NCI-H446 (cell line): ENCODE measurements at regions not wholly inside any gene's neighbourhood (a gene's known extent, or its start where the extent isn't known, plus 50 kb on each side); places are given as distances from the start of the nearest gene placed in this dataset.
A peak's percentile ranks its signal among the peaks of the same experiment; 100 is the strongest.

Experiments
- DNase-seq, 2 experiments: peaks; one replicate each; lab custom pipeline; 2025; lab: John Stamatoyannopoulos, UW

DNA sequence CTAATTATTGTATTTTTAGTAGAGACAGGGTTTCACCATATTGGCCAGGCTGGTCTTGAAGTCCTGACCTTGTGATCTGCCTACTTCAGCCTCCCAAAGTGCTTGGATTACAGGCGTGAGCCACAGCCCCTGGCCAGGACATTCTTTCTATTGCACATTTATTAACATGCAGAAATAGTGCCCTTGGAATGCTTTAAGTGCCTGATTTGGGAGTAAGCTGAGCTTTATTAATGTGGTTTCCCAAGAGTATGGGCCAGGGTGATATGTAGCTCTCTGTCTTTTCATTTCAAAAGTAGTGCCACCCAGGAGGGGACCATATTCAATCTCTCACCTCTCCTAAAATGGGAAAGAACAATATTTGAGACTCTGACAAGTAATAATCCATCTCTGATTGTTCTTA is 970.7 kb downstream of the KCNMA1 start:
- DNase-seq: no peak

GRCh38 chr10:76665029-76665428 is 972.6 kb downstream of the KCNMA1 start:
- no peak for DNase-seq

- no peak for DNase-seq
Measured at GRCh38 chr10:76657337-76658012, 980.1 kb downstream of the KCNMA1 start.

- DNase-seq: no peak
Measured at GRCh38 chr10:76651154-76651553, 986.5 kb downstream of the KCNMA1 start.

GRCh38 chr10:76649723-76650127 is 987.9 kb downstream of the KCNMA1 start:
- no peak for DNase-seq

GRCh38 chr10:76649254-76649653 is 988.4 kb downstream of the KCNMA1 start:
- no peak for DNase-seq

- no peak for DNase-seq
Measured at GRCh38 chr10:76647301-76647700, 990.3 kb downstream of the KCNMA1 start.

DNA sequence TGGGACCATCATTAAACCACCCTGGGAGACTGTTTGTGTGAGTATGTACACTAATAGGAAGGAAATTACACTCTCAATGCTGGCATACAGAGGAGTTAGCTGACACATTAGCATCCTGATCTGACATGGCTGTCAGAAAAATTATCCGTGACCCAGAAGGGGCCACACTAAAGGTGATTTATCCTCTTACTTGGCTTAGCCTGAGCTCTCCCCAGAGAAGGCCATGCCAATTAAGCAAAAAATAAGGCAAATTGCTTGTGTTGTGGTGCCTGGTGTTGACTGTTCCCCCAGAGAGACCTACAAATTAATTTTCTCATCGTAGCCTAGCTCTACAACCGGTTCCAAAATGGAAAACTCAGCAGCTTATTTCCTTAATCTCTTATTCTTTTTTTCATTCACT is 992.3 kb downstream of the KCNMA1 start:
- DNase-seq: no peak

- peak in 1 of 2 experiments; percentile 2 for DNase-seq
Measured at GRCh38 chr10:76644476-76644875, 993.1 kb downstream of the KCNMA1 start.

DNA sequence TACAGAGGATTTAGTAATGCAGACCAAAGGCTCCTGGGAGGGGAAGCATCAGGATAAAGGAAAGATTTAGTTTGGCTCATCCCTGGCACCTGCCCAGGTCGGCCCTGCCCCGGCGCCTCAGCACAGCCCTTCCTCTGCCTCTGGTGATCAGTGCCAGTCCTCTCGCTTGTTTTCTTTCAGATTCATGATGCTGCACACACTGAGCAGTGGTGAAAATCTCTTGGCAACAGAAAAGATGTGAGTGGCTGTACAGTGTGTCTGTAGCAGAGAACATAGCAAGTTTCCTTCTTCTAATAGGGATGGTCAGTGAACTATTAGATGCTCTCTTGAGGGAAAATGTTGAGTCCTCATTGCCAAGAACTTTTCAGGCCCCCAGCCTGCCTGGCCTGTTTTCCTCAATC is 994.1 kb downstream of the KCNMA1 start:
- peak in 1 of 2 experiments; percentile 20 for DNase-seq

GRCh38 chr10:76642358-76642757 is 995.2 kb downstream of the KCNMA1 start:
- no peak for DNase-seq

GRCh38 chr10:76641215-76641614 is 996.4 kb downstream of the KCNMA1 start:
- DNase-seq: peak; percentile 1 to 34

DNA sequence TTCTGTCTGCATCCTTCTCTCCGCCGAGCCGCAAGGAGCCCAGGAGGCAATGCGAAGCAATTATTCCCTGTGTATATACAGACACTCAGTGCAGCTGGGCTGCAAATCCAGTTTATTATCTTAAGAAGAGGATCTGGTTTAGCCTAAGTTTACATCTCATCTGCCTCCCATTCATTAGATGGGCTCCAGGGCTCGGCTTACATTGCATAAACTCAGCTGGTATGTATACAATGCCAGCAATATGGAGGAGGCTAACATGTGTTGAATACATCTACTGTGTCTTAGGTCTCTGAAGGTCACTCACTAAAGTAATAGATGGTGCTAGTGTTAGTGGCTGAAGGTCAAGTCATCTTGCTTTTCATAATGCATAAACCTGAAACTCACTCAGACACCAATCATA is 996.8 kb downstream of the KCNMA1 start:
- peak in 1 of 2 experiments; percentile 23 for DNase-seq

DNA sequence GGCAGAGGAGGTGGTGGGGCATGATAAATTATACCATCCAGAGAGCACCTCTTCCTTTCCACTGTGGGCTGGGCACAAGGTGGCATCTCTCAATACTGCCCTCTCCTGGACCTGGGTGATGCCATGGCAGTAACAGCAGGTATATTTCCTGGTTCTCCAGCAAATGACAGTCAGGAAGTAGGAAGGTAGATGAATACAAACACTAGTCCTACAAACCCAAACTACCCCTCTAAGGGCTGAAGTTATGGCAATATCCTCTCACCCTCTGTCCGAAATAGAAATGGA is 1004.9 kb downstream of the KCNMA1 start:
- DNase-seq: no peak

DNA sequence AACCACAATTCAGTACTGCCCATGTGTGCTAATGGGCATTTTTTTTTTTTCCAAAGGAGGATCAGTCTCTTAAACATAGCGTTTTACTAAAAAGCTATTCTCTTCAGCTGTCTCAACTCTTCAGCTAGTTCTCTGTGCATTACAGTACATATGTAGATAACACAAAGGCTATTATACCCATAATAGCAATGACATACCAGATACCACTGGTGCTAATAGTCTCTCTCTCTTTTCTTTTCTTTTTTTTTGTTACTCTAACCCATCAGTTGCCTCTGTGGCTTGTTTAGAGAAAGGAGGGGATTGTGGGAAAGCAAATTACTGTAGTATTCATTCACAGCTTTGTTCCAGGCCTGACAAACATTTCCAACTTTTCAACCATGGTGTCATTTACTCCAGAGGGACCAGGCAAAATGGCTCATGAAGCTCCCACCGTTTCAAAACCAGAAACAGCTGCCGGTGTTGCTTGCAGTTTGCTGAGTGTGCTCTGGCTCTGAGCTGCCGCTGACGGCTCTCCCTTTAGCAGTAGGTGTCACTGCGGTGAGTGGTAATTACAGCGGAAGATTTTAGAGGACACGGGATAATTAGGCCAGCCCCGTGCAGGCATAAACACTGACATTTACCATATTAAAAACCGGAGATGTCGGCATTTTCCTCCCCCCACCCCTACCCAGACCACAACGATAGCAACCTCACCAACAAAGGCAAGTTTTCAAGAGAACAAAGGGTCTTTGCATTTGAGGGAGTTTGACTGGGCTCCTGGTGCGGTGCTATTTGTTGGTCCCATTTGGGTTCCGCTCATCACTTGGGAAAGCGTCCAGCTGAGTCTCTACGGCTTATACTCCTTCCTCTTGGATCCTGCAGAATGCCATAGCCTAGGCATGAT is 1005.5 kb downstream of the KCNMA1 start:
- no peak for DNase-seq

GRCh38 chr10:76631036-76631670 is 1006.5 kb downstream of the KCNMA1 start:
- DNase-seq: no peak

- DNase-seq: no peak
Measured at GRCh38 chr10:76628801-76629200, 1008.8 kb downstream of the KCNMA1 start.

- no peak for DNase-seq
Measured at GRCh38 chr10:76626386-76626785, 1011.2 kb downstream of the KCNMA1 start.

DNA sequence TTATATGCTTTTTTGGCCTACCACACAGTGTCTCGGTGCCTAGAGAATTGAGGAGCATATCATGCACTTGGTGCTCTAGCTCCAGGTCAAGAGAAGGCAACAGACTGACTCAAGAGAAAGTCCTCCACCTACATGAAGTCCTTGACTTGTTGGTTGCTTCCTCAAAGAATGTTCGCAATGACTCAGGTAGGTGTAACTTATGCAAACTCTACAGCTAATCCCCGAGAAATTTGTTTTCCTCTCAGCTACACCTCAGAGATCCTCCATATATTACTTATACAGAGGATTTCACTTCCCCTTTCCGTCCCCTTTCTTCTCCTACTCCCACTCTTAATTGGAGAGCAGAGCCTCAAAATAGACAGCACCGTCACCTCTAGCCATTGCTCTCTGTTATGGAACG is 1013.1 kb downstream of the KCNMA1 start:
- no peak for DNase-seq

- DNase-seq: no peak
Measured at GRCh38 chr10:76621886-76622620, 1015.6 kb downstream of the KCNMA1 start.

DNA sequence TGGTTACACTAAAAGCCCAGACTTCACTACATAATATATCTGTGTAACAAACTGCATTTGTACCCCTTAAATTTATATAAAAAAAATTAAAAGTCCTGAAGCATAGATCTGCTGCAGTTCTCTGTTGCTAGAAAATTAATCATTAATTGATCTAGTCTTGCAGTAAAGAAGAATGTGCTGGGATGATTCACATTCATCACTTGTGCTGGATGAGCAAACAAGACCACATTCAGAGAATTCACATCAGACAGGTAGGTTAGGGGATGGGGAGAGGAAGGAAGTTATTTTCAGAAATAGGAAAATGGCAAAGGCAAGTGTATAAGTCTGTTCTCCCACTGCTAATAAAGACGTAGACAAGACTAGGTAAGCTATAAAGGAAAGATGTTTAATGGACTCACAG is 1019.0 kb downstream of the KCNMA1 start:
- DNase-seq: no peak

DNA sequence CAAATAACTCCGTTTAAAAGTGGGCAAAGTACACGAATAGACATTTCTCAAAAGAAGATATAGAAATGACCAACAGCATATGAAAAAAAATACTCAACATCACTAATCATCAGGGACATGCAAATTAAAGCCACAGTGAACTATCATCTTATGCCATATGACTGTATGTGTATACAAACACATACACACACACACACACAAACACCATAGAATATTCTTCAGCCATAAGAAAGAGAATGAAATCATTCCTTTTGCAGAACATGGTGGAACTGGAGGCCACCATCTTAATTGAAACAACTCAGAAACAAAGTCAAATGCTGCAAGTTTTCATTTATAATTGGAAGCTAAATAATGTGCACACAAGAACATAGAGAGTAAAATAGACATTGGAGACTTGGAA is 1019.4 kb downstream of the KCNMA1 start:
- no peak for DNase-seq
